H9 (cell line): ENCODE measurements at regions not wholly inside any gene's neighbourhood (a gene's known extent, or its start where the extent isn't known, plus 50 kb on each side); places are given as distances from the start of the nearest gene placed in this dataset.

Source experiments
- DNase-seq: peaks from one replicate; pipeline ENCODE4 v3.0.0-alpha.2; 2017
- H2AFZ ChIP-seq: one replicate; pipeline ENCODE4 v1.6.1; 2013; ENCODE audit warnings: mild to moderate bottlenecking, low read length, control low read depth, moderate library complexity
- H2AK5ac ChIP-seq: 2 replicates; pipeline ENCODE4 v1.6.1; 2013; ENCODE audit warnings: low read length, control low read depth, mixed read lengths; ENCODE audit not compliant: insufficient read length
- H2BK120ac ChIP-seq: one replicate; pipeline ENCODE4 v1.6.1; 2013; ENCODE audit warnings: low read depth, mild to moderate bottlenecking, low read length, control low read depth, inconsistent platforms; ENCODE audit not compliant: poor library complexity, severe bottlenecking
- H2BK12ac ChIP-seq: 2 replicates; pipeline ENCODE4 v1.6.1; 2013; ENCODE audit warnings: low read length, control low read depth, mixed read lengths, low read depth; ENCODE audit not compliant: insufficient read length
- H2BK15ac ChIP-seq: 2 replicates; pipeline ENCODE4 v1.6.1; 2013; ENCODE audit warnings: low read depth, low read length, control low read depth
- H2BK20ac ChIP-seq: one replicate; pipeline ENCODE4 v1.6.1; 2013; ENCODE audit warnings: low read depth, mild to moderate bottlenecking, low read length, control low read depth, inconsistent platforms; ENCODE audit not compliant: poor library complexity, severe bottlenecking
- H2BK5ac ChIP-seq: 2 replicates; pipeline ENCODE4 v1.6.1; 2013; ENCODE audit warnings: low read length, control low read depth, mixed read lengths; ENCODE audit not compliant: insufficient read length
- H3K14ac ChIP-seq: 2 replicates; pipeline ENCODE4 v1.6.1; 2013; ENCODE audit warnings: low read length, control low read depth; ENCODE audit not compliant: insufficient read depth
- H3K18ac ChIP-seq: 2 replicates; pipeline ENCODE4 v1.6.1; 2013; ENCODE audit warnings: low read depth, mild to moderate bottlenecking, mixed read lengths, low read length, control low read depth; ENCODE audit not compliant: insufficient read length
- H3K23ac ChIP-seq: 2 replicates; pipeline ENCODE4 v1.6.1; 2013; ENCODE audit warnings: low read length, control low read depth, mixed read lengths, low read depth; ENCODE audit not compliant: insufficient read length
- H3K23me2 ChIP-seq: 2 replicates; pipeline ENCODE4 v1.6.1; 2013; ENCODE audit warnings: low read depth, mild to moderate bottlenecking, mixed read lengths, low read length, control low read depth; ENCODE audit not compliant: insufficient read length, poor library complexity, severe bottlenecking
- H3K27ac ChIP-seq: 2 replicates; pipeline ENCODE4 v1.5.1; 2013; ENCODE audit warnings: low read length, control low read depth, mixed read lengths, low read depth; ENCODE audit not compliant: insufficient read length
- H3K27me3 ChIP-seq: 2 replicates; pipeline ENCODE4 v1.6.1; 2013; ENCODE audit warnings: low read length, control low read depth, inconsistent platforms; ENCODE audit not compliant: insufficient read depth
- H3K4ac ChIP-seq: 2 replicates; pipeline ENCODE4 v1.6.1; 2013; ENCODE audit warnings: low read depth, mild to moderate bottlenecking, control low read depth, inconsistent platforms, low read length, moderate library complexity
- H3K4me1 ChIP-seq: 2 replicates; pipeline ENCODE4 v1.6.1; 2013; ENCODE audit warnings: low read length, control low read depth, inconsistent platforms; ENCODE audit not compliant: insufficient read depth
- H3K4me2 ChIP-seq: 2 replicates; pipeline ENCODE4 v1.6.1; 2013; ENCODE audit warnings: low read length, control low read depth, mixed read lengths; ENCODE audit not compliant: insufficient read length, insufficient read depth
- H3K56ac ChIP-seq: 2 replicates; pipeline ENCODE4 v1.6.1; 2013; ENCODE audit warnings: low read depth, mild to moderate bottlenecking, mixed read lengths, low read length, control low read depth; ENCODE audit not compliant: insufficient read length
- H3K79me1 ChIP-seq: 2 replicates; pipeline ENCODE4 v1.6.1; 2013; ENCODE audit warnings: low read depth, mild to moderate bottlenecking, moderate library complexity, low read length, control low read depth, inconsistent platforms; ENCODE audit not compliant: insufficient read depth, poor library complexity, severe bottlenecking
- H3K79me2 ChIP-seq: 2 replicates; pipeline ENCODE4 v1.6.1; 2013; ENCODE audit warnings: low read length, control low read depth, inconsistent platforms; ENCODE audit not compliant: insufficient read depth
- H3K9ac ChIP-seq: 2 replicates; pipeline ENCODE4 v1.6.1; 2013; ENCODE audit warnings: low read length, control low read depth, mixed read lengths; ENCODE audit not compliant: insufficient read length; ENCODE audit errors: extremely low read depth
- H3K9me3 ChIP-seq: one replicate; pipeline ENCODE4 v1.6.1; 2013; ENCODE audit warnings: low read depth, low read length, inconsistent platforms; ENCODE audit not compliant: control insufficient read depth
- H3T11ph ChIP-seq: one replicate; pipeline ENCODE4 v1.6.1; 2013; ENCODE audit warnings: mild to moderate bottlenecking, low read length, control low read depth, inconsistent platforms
- H4K20me1 ChIP-seq: one replicate; pipeline ENCODE4 v1.6.1; 2013; ENCODE audit not compliant: control insufficient read depth, insufficient read length, insufficient read depth
- H4K5ac ChIP-seq: 2 replicates; pipeline ENCODE4 v1.6.1; 2013; ENCODE audit warnings: low read depth, mild to moderate bottlenecking, mixed read lengths, low read length, control low read depth; ENCODE audit not compliant: insufficient read length
- H4K8ac ChIP-seq: replicated peaks from 2 replicates; pipeline ENCODE4 v1.6.1; 2013; ENCODE audit warnings: low read length, control low read depth, mixed read lengths, low read depth; ENCODE audit not compliant: insufficient read length
- H4K91ac ChIP-seq: 2 replicates; pipeline ENCODE4 v1.6.1; 2013; ENCODE audit warnings: low read depth, mild to moderate bottlenecking, moderate library complexity, mixed read lengths, low read length, control low read depth; ENCODE audit not compliant: insufficient read length
- H3K27ac Mint-ChIP-seq, 3 experiments: 2 replicates in 2 of 3; 3 replicates in 1 of 3; pipeline ENCODE4 v1.8.0; 2020 to 2021; ENCODE audit warnings: mixed read lengths in 3 of 3, mild to moderate bottlenecking in 1 of 3, moderate library complexity in 1 of 3
- H3K27me3 Mint-ChIP-seq: 2 replicates; pipeline ENCODE4 v1.8.0; 2021; ENCODE audit warnings: low read depth, mild to moderate bottlenecking, moderate library complexity, mixed read lengths
- H3K36me3 Mint-ChIP-seq, 3 experiments: 2 replicates in 2 of 3; 3 replicates in 1 of 3; pipeline ENCODE4 v1.8.0; 2020 to 2021; ENCODE audit warnings: low read depth in 3 of 3, mixed read lengths in 3 of 3; ENCODE audit not compliant: insufficient read depth in 1 of 3
- H3K4me1 Mint-ChIP-seq, 2 experiments: 2 replicates each; pipeline ENCODE4 v1.8.0; 2020; ENCODE audit warnings: mixed read lengths in 2 of 2
- H3K4me3 Mint-ChIP-seq, 2 experiments: 2 replicates in 1 of 2; 3 replicates in 1 of 2; pipeline ENCODE4 v1.8.0; 2020 to 2021; ENCODE audit warnings: mild to moderate bottlenecking in 2 of 2, mixed read lengths in 2 of 2, moderate library complexity in 1 of 2
- H3K9me3 Mint-ChIP-seq, 2 experiments: 2 replicates in 1 of 2; 3 replicates in 1 of 2; pipeline ENCODE4 v1.8.0; 2020; ENCODE audit warnings: mild to moderate bottlenecking in 2 of 2, mixed read lengths in 2 of 2, moderate library complexity in 1 of 2
- WGBS: extraction: QIAGEN DNeasy Blood & Tissue Kit; methylation state at CpG from one replicate; pipeline ENCODE4 v1.1.7; 2013; ENCODE audit warnings: missing lambda C conversion rate, low lambda C conversion rate, mixed read lengths; ENCODE audit not compliant: insufficient read length; ENCODE audit errors: extremely low coverage; 5-methylcytosine and 5-hydroxymethylcytosine counted together
- TF ChIP-seq, protein P1 (sequence below): fragments of 200-600 bp; sonication (generic); conservative IDR thresholded peaks from 3 replicates; pipeline ENCODE4 v1.8.0; 2021; ENCODE audit warnings: antibody characterized with exemption, mild to moderate bottlenecking

DNA sequence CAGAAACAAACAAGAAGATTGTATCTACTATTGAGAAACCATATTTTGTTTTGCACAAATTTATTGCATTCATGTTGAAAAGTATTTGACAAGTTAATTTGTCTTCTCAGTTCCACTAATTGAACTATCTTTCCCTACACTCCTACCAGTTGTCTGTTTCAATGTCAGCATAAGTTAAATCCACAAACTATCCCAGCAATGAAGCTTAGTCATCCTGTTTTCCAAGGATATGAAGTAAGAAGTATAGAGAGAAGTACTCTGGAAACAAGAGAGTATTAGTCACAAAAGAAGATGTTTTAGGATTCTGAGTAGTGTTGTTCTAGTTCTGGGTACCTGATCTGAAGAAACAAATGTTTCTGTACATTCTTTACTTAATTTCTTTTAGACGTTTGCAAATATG is 261.6 kb upstream of the ZNF804A start:
- Histone ChIP-seq H3K79me1 (no peaks in the 10 kb centered on the region), H3K56ac (no peak overlapping the region), H4K91ac (no peak overlapping the region), H3K27me3 (peaks cover 15% of the 10 kb centered on the region; the same call in 1 of the 2 replicates), H4K8ac (no peak overlapping the region), H3K79me2 (no peaks in the 10 kb centered on the region), H3K4ac (no peak overlapping the region), H4K5ac (no peak overlapping the region), H2BK20ac (no peak overlapping the region), H2AFZ (no peak overlapping the region), H3K4me1 (no peaks in the 10 kb centered on the region), H2AK5ac (no peak overlapping the region), H3K9ac (no peak overlapping the region), H2BK120ac (no peak overlapping the region), H2BK12ac (no peak overlapping the region), H4K20me1 (no peaks in the 10 kb centered on the region), H3K14ac (no peak overlapping the region), H3K27ac (no peak overlapping the region), H2BK5ac (no peak overlapping the region), H3K18ac (no peak overlapping the region), H2BK15ac (no peak overlapping the region), H3K23me2 (no peaks in the 10 kb centered on the region), H3K9me3 (no peaks in the 10 kb centered on the region), H3K4me2 (no peak overlapping the region), H3K23ac (no peak overlapping the region), H3T11ph (no peak overlapping the region)
- no peak for DNase-seq
- no CpG with 5 or more reads among the region's 1 CpG for WGBS
- H3K36me3 Mint-ChIP-seq: no peaks in the 10 kb centered on the region
- TF ChIP-seq, protein P1, sequence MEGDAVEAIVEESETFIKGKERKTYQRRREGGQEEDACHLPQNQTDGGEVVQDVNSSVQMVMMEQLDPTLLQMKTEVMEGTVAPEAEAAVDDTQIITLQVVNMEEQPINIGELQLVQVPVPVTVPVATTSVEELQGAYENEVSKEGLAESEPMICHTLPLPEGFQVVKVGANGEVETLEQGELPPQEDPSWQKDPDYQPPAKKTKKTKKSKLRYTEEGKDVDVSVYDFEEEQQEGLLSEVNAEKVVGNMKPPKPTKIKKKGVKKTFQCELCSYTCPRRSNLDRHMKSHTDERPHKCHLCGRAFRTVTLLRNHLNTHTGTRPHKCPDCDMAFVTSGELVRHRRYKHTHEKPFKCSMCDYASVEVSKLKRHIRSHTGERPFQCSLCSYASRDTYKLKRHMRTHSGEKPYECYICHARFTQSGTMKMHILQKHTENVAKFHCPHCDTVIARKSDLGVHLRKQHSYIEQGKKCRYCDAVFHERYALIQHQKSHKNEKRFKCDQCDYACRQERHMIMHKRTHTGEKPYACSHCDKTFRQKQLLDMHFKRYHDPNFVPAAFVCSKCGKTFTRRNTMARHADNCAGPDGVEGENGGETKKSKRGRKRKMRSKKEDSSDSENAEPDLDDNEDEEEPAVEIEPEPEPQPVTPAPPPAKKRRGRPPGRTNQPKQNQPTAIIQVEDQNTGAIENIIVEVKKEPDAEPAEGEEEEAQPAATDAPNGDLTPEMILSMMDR: no peak
- H3K4me1 Mint-ChIP-seq: peaks cover 12 to 16% of the 10 kb centered on the region in 2 experiments
- no peak overlapping the region for H3K27ac Mint-ChIP-seq
- no peaks in the 10 kb centered on the region; a peak in 1 of 5 replicates for H3K9me3 Mint-ChIP-seq
- no peak overlapping the region for H3K4me3 Mint-ChIP-seq
- peaks cover 81% of the 10 kb centered on the region for H3K27me3 Mint-ChIP-seq
